HPDE6-E6E7 (cell line): ENCODE measurements at regions not wholly inside any gene's neighbourhood (a gene's known extent, or its start where the extent isn't known, plus 50 kb on each side); places are given as distances from the start of the nearest gene placed in this dataset.

Experiments
- DNase-seq: peaks from one replicate; pipeline ENCODE4 v3.0.0; 2011; ENCODE audit warnings: missing footprints; ENCODE audit errors: extremely low spot score

- DNase-seq: no peak
Observed at GRCh38 chr6:166050559-166050958, 117.1 kb downstream of the TBXT start.

- DNase-seq: no peak
Observed at GRCh38 chr6:166046982-166047381, 120.7 kb downstream of the TBXT start.

- no peak for DNase-seq
Observed at GRCh38 chr6:166046226-166046625, 121.4 kb downstream of the TBXT start.

- no peak for DNase-seq
Observed at GRCh38 chr6:166045860-166046200, 121.8 kb downstream of the TBXT start.

GRCh38 chr6:166045173-166045859, 122.3 kb downstream of the TBXT start:
- no peak for DNase-seq

GRCh38 chr6:166041277-166041676, 126.4 kb downstream of the TBXT start:
- DNase-seq: no peak

GRCh38 chr6:166040292-166040691, 127.4 kb downstream of the TBXT start:
- no peak for DNase-seq

- DNase-seq: no peak
Observed at GRCh38 chr6:166036316-166037095, 131.1 kb downstream of the TBXT start.

- no peak for DNase-seq
Observed at GRCh38 chr6:166032366-166033200, 135.1 kb downstream of the TBXT start.

GRCh38 chr6:166031275-166031674, 136.4 kb downstream of the TBXT start:
- no peak for DNase-seq

- no peak for DNase-seq
Observed at GRCh38 chr6:166029506-166029905, 138.1 kb downstream of the TBXT start.

- no peak for DNase-seq
Observed at GRCh38 chr6:166027761-166028160, 139.9 kb downstream of the TBXT start.

GRCh38 chr6:166026586-166027126, 141.0 kb downstream of the TBXT start:
- no peak for DNase-seq

GRCh38 chr6:166025149-166025898, 142.3 kb downstream of the TBXT start:
- DNase-seq: no peak

GRCh38 chr6:166024252-166024651, 143.4 kb downstream of the TBXT start:
- DNase-seq: no peak

GRCh38 chr6:166023273-166023989, 144.2 kb downstream of the TBXT start:
- DNase-seq: no peak

GRCh38 chr6:166021429-166021828, 146.2 kb downstream of the TBXT start:
- DNase-seq: no peak

GRCh38 chr6:166019214-166019613, 148.4 kb downstream of the TBXT start:
- DNase-seq: no peak

GRCh38 chr6:166017032-166017635, 150.5 kb downstream of the TBXT start:
- no peak for DNase-seq

GRCh38 chr6:166014966-166015365, 152.7 kb downstream of the TBXT start:
- no peak for DNase-seq
